ENCODE measurements at regions not wholly inside any gene's neighbourhood (a gene's known extent, or its start where the extent isn't known, plus 50 kb on each side); places are given as distances from the start of the nearest gene placed in this dataset.
A peak's percentile ranks its signal among the peaks of the same experiment; 100 is the strongest.

GRCh38 chr4:3826247-3827172, 60.3 kb downstream of the ADRA2C start:
- Histone ChIP-seq H3K9me2 (no peaks in the 10 kb centered on the region), H3K4me1 (ENCODE audit: control insufficient read depth in 1 of 2, insufficient read depth in 2 of 2, low read depth in 1 of 2, low read length in 1 of 2) (peaks cover 0 to 42% of the 10 kb centered on the region in 2 experiments; a peak in 2 of 4 replicates), H3K27ac (ENCODE audit: low read depth in 2 of 2, low read length in 1 of 2) (peak overlapping the region in 1 of 2 experiments; percentile 83; a peak in 1 of 4 replicates), H3K27me3 (ENCODE audit: insufficient read depth) (no peaks in the 10 kb centered on the region), H4K20me1 (ENCODE audit: insufficient read depth) (no peaks in the 10 kb centered on the region), H3K4me3 (ENCODE audit: low read depth in 2 of 2, low read length in 1 of 2) (no peak overlapping the region), H3K36me3 (replicated peaks in 1 of 2; ENCODE audit: control insufficient read depth in 1 of 2, insufficient read depth in 2 of 2, low read length in 1 of 2) (no peaks in the 10 kb centered on the region), H3K4me2 (no peak overlapping the region), H2AFZ (ENCODE audit: low read depth) (no peak overlapping the region), H3F3A (replicated peaks; ENCODE audit: insufficient read depth) (no peaks in the 10 kb centered on the region), H3K79me2 (ENCODE audit: insufficient read depth) (no peaks in the 10 kb centered on the region), H3K9me3 (no peaks in the 10 kb centered on the region), H3K9ac (no peak overlapping the region)
- TF ChIP-seq GATA2 (CRISPR knock-in tag; IDR thresholded peaks at IDR 0.05) (no peak), TAF1 (IDR thresholded peaks at IDR 0.05; ENCODE audit: borderline replicate concordance, low read depth, low read length) (no peak)
- DNase-seq = no peak
- 42% methylated on average over 13 of the region's 33 CpGs for WGBS (ENCODE audit: low lambda C conversion rate)
- ChIA-PET POLR2A (interaction anchor here (2.1 kb wide), 1 partner anchor 40 kb away, joined by 10 read pairs; no protein-coding TSS in a partner anchor), CTCF (interaction anchor here (0.7 to 3.3 kb wide), 3 partner anchors 54 to 60 kb away, joined by 3 to 14 read pairs (median 3); partner anchors contain the start of gene ADRA2C)

- Histone ChIP-seq H3K4me1 (ENCODE audit: control insufficient read depth in 1 of 2, insufficient read depth in 2 of 2, low read depth in 1 of 2, low read length in 1 of 2) (peaks cover 0 to 37% of the 10 kb centered on the region in 2 experiments; a peak in 2 of 4 replicates), H3K9me3 (no peaks in the 10 kb centered on the region), H3K27me3 (ENCODE audit: insufficient read depth) (no peaks in the 10 kb centered on the region), H3K79me2 (ENCODE audit: insufficient read depth) (no peaks in the 10 kb centered on the region), H3K36me3 (replicated peaks in 1 of 2; ENCODE audit: control insufficient read depth in 1 of 2, insufficient read depth in 2 of 2, low read length in 1 of 2) (no peaks in the 10 kb centered on the region), H2AFZ (ENCODE audit: low read depth) (no peak overlapping the region), H3K27ac (ENCODE audit: low read depth in 2 of 2, low read length in 1 of 2) (peak overlapping the region in 1 of 2 experiments; percentile 83; a peak in 2 of 4 replicates), H3K4me3 (ENCODE audit: low read depth in 2 of 2, low read length in 1 of 2) (no peak overlapping the region), H3F3A (replicated peaks; ENCODE audit: insufficient read depth) (no peaks in the 10 kb centered on the region), H3K4me2 (no peak overlapping the region), H3K9me2 (no peaks in the 10 kb centered on the region), H4K20me1 (ENCODE audit: insufficient read depth) (no peaks in the 10 kb centered on the region), H3K9ac (no peak overlapping the region)
- 27% methylated on average over 6 of the region's 24 CpGs for WGBS (ENCODE audit: low lambda C conversion rate)
- POLR2A ChIA-PET = interaction anchor here (0.7 to 2.1 kb wide), 2 partner anchors 29 to 42 kb away, joined by 3 to 10 read pairs; no protein-coding TSS in a partner anchor
- DNase-seq = peak; percentile 93
- CTCF ChIA-PET = interaction anchor here (0.7 to 3.3 kb wide), 7 partner anchors 9 to 62 kb away, joined by 3 to 14 read pairs (median 3); partner anchors contain the start of gene ADRA2C
- TF ChIP-seq RAD21 (IDR thresholded peaks at IDR 0.05; ENCODE audit: low read length) (no peak), GABPA (IDR thresholded peaks at IDR 0.05; ENCODE audit: low read depth) (no peak), SIN3A (IDR thresholded peaks at IDR 0.05; ENCODE audit: borderline replicate concordance, low read depth, low read length) (no peak), JUND (IDR thresholded peaks at IDR 0.05) (no peak), FOXJ3 (CRISPR knock-in tag; IDR thresholded peaks at IDR 0.05) (peak; percentile 58; the same call in 1 of the 2 replicates), NFIC (IDR thresholded peaks at IDR 0.05; ENCODE audit: borderline replicate concordance) (no peak), TAF1 (IDR thresholded peaks at IDR 0.05; ENCODE audit: borderline replicate concordance, low read depth, low read length) (no peak), RXRA (IDR thresholded peaks at IDR 0.05; ENCODE audit: borderline replicate concordance, low read depth) (no peak), FOSL2 (IDR thresholded peaks at IDR 0.05; ENCODE audit: borderline replicate concordance, low read depth) (no peak), IRF3 (IDR thresholded peaks at IDR 0.05; ENCODE audit: low read depth, low read length) (no peak), CTCF (IDR thresholded peaks at IDR 0.05) (no peak), SMC3 (IDR thresholded peaks at IDR 0.05; ENCODE audit: low read depth, low read length) (no peak; the same call in 1 of the 2 replicates), RCOR1 (IDR thresholded peaks at IDR 0.05; ENCODE audit: low read length) (peak; percentile 19; the same call in 1 of the 2 replicates), TCF12 (IDR thresholded peaks at IDR 0.05) (no peak), YY1 (IDR thresholded peaks at IDR 0.05; ENCODE audit: low read depth) (no peak), MXI1 (IDR thresholded peaks at IDR 0.05; ENCODE audit: low read depth, low read length) (0 out of 2 replicates have a peak, but pooled peaks have one; percentile 16), EZH2phosphoT487 (IDR thresholded peaks at IDR 0.05; ENCODE audit: borderline replicate concordance, low read depth) (no peak), MAX (IDR thresholded peaks at IDR 0.05; ENCODE audit: low read depth) (no peak), FOXM1 (IDR thresholded peaks at IDR 0.05; ENCODE audit: low read depth) (no peak), NRF1 (IDR thresholded peaks at IDR 0.05; ENCODE audit: low read depth, low read length) (no peak), MEF2A (IDR thresholded peaks at IDR 0.05; ENCODE audit: borderline replicate concordance, low read depth) (no peak)
Measured at GRCh38 chr4:3827616-3828492, 61.7 kb downstream of the ADRA2C start.
